C4-2B (cell line): ENCODE measurements at regions not wholly inside any gene's neighbourhood (a gene's known extent, or its start where the extent isn't known, plus 50 kb on each side); places are given as distances from the start of the nearest gene placed in this dataset.

Experiments used
- CTCF ChIP-seq: fragments of 450-650 bp; conservative IDR thresholded peaks from 2 replicates; pipeline ENCODE4 v1.5.1; 2017; ENCODE audit warnings: mild to moderate bottlenecking
- ZFX ChIP-seq: fragments of 450-650 bp; IDR thresholded peaks from 2 replicates; pipeline ENCODE4 v1.6.1; 2017

- TF ChIP-seq CTCF (no peak), ZFX (no peak)
Measured at GRCh38 chr13:68987585-68987984, 1120.0 kb upstream of the ATXN8OS start.
